RPMI7951 (cell line): ENCODE measurements at regions not wholly inside any gene's neighbourhood (a gene's known extent, or its start where the extent isn't known, plus 50 kb on each side); places are given as distances from the start of the nearest gene placed in this dataset.

Experiments
- DNase-seq: peaks from one replicate; pipeline ENCODE4 v3.0.0-alpha.2; 2012; ENCODE audit warnings: low read depth

DNA sequence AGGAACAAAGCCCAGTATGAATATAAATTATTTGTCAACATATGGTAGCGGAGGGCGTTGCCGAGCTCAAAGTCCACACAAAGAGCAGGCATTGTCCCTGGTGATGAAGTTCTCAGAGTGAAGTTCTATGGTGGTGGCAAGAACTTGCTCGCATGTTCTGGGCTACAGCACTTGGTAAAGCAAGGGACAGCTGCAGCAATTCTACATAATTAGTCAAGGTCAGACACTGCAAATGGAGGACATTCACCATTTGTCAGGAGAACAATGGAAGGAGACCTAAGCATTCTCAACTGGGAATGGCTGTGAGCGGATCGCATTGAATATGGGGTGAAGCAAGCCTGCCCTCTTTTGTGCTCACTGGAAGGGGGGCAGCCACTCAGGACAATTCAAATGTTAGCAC is 503.8 kb upstream of the ADAMTS16 start:
- DNase-seq, result no peak

DNA sequence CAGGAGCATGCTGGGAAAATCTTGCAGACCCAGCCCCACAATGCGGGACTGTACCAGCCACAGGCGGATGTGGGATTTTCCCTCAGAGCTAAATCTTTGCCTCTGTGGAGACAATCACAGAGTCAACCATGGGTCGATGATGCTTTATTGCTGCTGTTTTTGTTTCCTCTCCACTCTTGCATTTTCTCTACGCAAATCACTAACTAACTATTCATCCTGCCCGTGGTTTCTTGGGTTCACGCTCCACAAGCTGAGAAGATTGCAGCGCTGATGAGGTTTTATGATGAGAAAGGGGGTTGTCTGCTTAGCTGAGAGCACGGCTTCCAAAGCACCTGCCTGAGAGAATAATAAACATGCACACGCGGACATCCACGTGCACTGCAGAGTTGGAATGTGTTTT is 500.2 kb upstream of the ADAMTS16 start:
- DNase-seq, result no peak

DNA sequence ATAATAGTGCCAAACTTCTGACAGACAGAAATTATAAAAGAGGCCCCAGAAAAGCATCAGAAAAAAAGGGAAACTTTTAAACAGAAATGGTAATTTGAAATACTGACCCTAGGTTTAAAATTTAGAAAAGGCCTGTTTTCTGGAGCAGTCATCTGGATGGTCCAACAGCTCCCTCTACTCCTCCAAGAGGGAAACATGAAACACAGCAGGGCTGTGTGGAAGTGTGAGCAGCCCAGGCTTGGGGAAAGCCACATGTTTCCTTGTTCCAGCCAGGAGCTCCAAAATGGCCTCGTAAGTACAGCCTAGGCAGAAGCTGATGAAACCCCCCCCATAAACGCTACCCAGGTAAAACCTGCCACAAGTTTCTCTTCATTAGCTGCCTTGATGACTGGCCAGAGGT is 499.3 kb upstream of the ADAMTS16 start:
- DNase-seq, result peak; percentile 60

DNA sequence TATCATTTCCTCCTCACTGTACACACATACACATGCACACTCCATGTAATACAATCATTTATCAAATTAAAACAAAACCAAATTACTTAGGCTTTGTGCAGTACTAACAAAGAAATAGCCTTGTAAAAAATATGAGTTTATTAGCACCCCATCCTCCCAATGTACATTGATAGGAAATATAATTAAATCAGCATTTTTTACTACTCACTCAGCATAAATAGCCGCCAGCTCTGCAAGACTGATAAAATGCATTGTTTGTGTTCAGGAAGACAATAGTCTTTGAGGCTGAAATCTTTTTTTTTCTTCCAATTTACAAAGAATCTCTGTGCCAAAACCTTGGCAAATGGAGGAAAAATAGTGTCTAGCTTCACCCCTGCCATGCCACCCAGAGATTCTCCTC is 497.6 kb upstream of the ADAMTS16 start:
- no peak for DNase-seq

DNA sequence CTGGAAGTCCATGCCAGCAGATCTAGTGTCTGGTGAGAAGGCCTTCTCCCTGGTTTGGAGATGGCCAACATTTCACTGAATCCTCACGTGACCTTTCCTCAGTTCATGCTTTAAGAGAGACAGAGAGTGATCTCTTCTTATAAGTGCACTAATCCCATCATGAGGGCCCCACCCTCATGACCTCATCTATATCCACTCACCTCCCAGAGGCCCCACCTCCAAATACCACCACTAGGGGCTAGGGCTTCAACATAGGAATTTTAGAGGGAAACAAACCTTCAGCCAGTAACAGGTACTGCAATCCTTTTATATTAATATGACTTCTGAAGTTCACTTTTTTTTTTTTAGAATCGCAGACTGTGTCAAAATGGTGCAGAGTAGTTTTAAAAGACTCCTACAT is 496.9 kb upstream of the ADAMTS16 start:
- no peak for DNase-seq

DNA sequence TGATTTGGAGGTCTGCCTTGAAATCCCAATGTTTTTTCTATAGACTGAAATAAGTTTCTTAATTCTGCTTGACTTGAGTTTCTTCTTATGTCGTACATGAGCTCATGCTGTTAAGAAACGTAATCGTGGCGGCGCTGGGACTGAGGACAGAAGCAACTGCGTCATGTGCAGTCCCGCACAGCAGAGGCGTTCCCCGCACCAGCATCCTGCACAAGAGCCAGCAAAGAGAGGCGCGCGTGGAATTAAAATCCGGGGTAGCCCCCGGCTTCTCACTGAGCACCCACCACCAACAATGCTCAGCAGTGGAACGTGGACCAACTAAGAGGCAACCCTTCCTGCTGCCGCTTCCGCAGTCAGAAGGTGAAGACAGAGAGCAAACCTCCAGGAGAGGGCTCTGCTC is 496.2 kb upstream of the ADAMTS16 start:
- DNase-seq, result no peak

DNA sequence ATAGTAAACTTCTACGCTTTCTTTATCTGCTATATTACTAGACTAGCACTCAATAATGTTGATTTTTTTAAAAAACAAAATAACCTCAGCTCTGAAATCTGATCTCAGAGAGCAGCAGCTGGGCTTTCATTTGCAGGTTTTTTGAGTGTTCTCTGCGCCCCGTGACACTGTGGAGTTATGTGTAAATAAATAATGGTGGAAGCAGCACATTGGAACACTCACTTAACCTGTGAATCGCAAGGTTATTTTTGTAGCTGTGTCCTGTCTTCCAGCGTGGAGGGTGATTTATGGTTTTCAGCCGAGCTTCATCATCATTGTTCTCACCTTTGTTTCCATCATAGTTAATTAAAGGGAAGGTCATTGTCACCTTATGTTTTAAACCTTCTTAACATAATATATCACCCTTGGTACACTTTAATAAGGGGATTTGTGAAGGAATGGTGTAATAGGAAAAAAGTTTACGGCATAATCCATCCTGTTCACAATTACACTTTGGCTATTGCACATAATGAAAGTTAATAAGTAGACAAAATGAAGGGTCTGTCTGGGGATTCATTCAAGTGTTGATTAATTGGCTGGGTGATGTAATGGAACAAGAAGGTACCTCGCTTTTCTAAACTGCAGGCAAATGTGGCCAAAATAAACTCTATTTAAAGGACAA is 493.3 kb upstream of the ADAMTS16 start:
- DNase-seq, result no peak

DNA sequence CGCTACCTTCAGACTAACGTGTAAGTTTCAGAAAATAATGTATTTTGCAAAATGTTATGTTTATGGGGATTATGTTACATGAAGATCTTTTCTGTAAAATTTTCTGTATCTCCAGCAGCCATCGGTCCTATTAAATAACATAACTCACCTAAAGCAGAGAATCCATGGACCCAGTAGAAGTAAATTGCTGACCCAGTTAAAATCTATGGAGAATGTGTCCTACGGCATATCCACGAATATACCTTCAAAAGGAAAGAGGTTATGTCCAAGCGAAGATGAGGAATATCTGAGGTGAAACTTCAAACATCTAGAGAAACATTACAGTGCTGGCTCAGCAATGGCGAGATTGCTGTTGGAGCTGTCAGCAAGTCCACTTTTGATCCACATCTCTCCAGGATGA is 492.2 kb upstream of the ADAMTS16 start:
- DNase-seq, result no peak

DNA sequence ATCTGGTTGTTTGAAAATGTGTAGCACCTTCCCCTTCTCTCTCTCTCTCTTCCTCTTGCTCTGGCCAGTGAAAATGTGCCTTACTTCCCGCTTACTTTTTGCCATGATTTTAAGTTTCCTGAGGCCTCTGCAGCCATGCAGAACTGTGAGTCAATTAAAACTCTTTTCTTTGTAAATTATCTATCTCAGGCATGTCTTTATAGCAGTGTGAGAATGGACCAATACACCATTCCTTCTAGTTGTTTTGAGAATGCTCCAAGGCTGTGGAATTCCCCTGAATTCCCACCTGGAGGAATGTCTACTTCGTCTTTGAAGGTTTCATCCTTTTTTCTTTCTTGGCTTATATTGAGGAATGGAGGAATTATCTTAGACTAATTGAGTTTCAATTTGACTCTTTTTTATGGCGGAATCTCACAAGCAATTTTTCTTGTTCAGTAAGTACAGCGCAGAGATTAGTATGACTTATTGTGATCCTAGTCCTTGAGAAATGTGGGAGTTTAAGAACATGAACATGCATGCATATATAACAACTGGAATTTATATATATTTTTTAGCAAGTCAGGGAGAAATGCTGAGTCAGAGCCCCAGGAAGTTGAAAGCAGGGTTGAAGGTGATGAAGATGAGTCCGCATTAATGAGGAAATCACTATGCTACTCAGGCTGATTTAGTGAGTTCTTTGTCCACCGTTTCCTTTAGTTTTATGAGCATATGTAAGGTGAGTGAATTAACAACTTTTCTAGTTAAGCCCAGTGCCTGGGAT is 488.1 kb upstream of the ADAMTS16 start:
- no peak for DNase-seq

DNA sequence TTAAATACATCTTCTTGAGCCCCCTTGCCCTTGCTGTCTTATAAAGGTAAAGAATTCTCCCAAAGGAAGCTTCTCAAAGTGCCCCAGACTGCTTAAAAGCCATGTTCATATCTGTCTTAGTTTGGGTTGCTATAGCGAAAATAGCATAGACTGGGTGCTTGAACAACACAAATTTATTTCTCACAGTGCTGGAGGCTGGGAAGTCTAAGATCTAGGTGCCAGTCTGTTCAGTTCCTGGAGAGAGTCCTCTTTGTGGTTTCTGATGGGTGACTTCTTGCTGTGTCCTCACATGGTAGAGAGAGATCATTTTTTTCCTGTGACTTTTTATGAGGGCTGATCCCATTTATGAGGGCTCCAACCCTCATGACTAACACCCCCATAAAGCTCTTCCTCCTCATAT is 486.7 kb upstream of the ADAMTS16 start:
- no peak for DNase-seq

DNA sequence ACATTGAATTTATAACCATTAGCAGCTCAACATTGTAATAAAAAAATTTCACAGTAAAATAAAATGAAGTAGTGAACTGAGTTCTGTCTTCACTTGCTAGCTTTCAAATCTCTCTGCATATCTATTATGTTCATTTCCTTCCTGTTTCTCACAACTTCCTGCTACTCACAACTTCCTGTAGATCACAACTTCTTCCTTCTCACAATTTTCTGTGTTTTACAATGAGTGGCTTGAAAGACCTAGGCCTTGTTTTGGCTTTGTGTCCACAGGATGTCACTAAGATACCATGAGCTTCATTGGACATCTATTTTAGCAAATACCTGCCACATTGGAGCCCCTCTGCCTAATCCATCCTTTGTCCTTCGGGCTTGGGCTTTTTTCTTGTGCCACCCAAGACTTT is 480.3 kb upstream of the ADAMTS16 start:
- DNase-seq, result no peak

DNA sequence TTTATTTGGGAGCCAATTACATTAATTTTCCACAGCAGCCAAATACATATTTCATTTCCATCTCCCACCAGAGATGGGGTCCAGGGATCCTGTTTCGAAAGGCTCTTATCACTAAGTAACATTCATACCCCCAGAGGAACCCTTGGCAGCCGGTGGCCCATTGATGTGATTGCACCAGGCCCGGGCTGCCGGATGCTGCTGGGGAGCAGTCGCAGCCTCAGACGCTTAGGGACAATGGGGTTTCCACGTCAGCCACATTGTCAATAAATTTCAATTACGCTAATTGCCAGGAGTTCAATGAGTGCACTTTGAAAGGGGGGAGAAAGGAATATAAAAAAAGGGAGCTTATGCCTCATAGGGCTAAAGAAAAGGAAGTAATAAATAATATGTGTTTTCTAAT is 478.8 kb upstream of the ADAMTS16 start:
- DNase-seq, result no peak

DNA sequence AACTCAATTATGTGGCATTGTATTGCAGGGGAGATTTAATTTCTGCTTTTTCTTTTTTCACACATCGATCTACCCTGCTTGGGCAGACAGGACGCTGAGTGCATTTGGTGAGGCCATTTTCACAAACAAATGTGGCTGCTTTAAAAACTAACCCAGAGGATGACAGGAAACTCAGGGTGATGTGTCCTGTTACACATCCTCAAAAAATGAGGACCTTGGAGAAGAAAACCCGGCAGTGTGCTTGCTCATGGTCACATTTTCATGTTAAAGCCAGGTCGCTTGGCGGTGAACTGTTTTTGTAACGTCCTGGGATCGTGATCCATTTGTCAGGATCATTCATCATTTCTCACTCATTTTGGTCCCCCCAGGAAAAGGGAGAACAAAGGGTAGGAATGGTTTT is 478.3 kb upstream of the ADAMTS16 start:
- DNase-seq, result peak; percentile 46

DNA sequence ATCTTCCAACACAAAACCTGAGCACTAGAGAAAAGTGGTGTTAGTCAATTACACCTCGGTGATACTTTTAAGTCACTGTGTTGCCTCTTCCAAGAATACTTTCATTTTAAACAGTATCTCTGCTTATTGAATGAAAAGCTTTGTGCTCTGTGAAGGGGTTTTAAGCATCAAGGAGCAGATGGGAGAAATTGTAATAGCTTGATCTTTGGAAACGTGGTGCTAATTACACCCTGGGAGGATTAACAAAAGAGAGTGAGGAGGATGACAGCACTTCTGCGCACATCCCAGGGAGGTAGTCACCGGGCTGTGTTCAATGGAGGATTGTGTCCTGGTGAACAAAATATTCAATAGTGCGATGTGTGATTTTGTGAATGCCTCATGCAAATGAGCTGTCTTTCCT is 477.4 kb upstream of the ADAMTS16 start:
- DNase-seq, result no peak

DNA sequence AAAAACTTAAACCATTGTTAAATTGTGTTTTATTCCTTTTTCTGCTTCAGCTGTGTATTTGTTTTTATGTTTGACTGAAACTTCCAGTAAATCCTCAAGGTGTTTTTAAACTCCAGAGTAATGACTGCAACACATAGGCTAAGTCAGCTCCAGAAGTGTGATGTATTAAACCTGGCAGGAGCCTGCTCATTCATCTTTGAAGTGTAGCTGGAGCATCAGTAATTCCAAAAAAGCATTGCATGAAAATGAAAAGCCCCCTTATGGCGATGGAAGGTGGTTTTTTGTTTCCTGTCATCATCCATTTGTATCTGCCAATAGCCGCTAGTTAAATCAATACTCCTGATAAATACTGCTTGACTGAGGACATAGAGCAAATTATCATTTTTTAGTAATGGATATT is 474.2 kb upstream of the ADAMTS16 start:
- no peak for DNase-seq

DNA sequence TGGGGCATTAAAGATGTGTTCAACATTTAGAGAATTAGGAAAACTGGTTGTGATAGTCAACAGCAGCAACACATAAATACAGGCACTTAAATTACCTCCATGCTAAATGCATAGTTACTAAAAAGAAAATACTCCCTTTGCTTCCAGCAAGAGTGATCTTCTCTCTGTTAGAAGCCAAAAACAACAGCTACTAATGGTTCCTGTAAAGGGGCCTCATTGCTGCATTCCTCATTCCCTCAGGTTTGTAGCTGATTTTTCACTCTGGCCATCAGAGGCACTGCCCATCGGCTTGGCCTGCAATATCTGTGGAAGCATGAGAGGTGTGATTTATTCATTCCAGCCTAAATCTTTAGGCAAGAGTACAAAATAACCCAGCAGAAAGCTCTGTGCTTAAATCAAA is 466.0 kb upstream of the ADAMTS16 start:
- no peak for DNase-seq

DNA sequence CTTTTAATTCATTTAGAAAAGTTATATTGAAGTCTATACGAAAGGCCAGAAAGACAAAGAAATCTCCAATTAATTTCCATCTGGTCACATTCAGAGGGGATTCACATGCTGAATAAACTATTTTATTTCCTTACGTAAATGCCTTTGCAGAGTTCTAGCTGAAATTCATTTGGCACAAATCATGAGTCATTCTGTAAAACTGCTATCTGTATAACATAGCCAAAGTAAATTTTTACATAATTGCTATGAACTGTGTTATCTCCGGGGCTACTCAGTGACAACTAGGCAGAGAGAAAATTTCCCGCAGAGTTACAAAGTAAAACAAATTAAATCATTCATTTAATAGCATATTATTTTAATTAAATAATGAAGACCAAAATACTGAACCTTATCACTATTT is 463.2 kb upstream of the ADAMTS16 start:
- no peak for DNase-seq

DNA sequence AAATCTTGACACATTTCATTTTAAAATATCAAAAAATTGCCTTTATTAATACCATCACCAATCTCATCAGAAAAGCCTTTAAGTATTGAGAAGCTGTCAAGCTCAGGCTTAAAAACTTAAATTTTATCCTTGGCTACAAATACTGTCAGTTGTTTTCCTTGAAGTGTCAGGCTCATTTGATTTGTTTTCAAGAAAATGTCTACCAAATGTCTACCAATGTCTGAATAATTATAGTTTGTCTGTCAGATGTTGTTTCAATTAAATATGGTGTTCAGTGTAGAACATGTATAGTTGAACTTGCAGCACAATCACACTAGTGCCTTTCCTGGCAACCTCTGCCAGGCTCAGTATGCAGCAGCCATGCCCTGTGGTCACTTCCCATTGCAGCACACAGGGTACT is 455.2 kb upstream of the ADAMTS16 start:
- DNase-seq, result no peak

DNA sequence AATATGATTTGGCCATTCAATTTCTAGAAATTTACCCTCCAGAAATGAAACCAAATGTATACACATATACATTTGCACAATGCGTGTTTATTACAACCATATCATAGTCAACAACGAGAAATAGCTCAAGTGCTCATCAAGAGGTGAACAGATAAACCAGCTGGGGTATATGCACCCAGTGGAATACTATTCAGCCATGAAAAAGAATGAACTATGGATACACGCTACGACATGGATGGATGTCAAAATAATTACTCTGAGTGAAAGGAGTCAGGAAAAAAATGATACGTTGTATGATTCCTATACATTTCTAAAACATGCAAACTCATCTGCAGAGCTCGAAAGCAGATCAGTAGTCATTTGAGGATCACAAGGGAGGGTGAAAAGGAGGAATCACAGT is 441.5 kb upstream of the ADAMTS16 start:
- no peak for DNase-seq

DNA sequence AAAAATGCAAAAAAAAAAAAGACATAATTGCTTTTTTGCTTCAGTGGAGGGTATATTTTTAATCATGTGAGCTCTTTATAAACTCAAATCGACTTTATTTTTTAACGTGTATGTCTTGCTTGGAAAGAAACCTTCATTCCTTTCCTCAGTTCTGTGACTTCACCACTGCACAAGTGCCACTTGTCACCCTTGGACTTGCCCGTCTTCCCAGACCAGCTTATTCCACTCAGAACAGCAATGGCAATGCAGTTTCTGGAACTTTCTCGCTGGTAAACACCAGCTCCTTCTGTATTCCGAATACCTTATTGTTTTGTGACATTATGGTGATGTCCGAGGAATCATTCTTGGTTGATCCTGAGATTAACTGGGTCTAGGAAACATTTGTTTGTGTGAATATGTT is 440.5 kb upstream of the ADAMTS16 start:
- DNase-seq, result no peak

DNA sequence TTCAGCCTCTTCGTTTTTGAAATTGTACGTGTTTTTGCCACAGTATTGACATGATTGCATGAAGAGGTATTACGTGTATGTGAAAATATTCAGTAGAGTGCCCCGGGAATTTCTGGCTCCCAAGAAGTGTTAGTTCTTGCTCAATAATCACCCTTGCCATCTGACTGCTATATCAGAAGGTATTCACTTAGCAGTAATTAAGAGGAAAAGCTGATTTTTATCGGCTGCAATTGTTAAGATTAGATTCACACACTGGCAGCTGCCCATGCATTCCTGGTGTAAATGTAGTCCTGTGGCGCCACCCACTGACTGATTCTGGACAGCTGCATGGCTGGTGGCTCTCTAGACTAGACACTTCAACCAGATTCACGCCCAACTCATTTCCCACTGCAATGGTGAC is 440.1 kb upstream of the ADAMTS16 start:
- DNase-seq, result peak; percentile 46

DNA sequence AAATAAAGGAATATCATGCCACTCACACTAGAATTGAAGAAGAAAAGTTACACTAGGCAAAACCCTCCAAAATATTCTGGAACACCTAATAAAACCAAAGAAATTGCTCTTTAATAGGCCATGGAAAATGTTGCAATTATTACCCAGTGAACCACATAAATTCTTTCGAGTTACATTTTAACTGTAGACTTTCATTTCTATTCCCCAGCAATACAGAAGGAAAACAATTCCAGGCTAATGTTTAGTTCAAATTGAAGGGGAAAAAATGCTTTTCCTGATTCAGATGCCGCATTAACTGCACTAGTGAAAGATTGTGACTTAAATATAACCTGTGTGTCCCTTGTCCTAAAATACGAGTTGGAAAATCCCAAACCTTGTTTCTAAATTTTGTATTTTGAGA is 439.3 kb upstream of the ADAMTS16 start:
- DNase-seq, result no peak

DNA sequence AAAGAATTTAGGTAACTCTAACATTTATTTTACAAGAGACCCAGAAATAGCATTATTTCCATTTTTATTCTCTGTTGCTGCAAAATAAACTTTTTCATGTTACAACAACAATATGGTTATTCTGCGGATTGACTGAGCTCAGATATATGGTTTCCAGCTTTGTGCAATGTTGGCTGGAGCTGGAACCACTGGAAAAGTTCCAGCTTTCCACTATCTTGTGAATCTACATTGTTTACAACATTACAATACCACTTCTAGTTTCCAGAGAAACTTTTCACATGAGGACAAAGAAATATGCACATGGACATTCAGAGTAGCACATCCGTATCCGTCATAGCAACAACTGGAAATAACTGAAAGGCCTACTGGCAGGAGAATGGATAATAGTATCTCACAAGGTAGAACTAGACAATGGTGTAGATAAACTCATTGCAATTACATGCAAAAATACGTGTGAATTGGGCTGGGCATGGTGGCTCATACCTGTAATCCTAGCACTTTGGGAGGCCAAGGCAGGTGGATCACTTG is 436.1 kb upstream of the ADAMTS16 start:
- no peak for DNase-seq

DNA sequence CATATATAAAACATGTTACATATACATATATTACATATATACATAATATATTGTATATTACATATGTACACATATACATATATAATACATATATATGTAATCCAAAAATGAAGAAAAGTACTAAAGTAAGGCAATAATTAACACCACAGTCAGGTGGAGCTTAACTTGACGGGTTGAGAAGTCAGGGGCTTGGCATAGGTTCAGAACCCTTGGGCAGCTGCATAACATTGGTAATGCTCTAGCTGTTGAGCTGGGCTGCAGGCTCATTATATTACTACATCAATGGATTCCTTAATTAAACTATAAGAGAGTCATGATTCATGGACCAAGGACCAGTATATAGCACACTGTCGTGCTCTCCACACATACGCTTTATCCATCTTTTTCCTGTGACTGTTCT is 435.2 kb upstream of the ADAMTS16 start:
- no peak for DNase-seq
